ENCODE measurements at regions not wholly inside any gene's neighbourhood (a gene's known extent, or its start where the extent isn't known, plus 50 kb on each side); places are given as distances from the start of the nearest gene placed in this dataset.
"Not testable (repeated sequence)": the region's sequence is repeated elsewhere in the genome, so short reads cannot be mapped to it uniquely, and the experiment has no call there.

GRCh38 chr6:44722736-44723135, 335.2 kb downstream of the CDC5L start:
- no peak for DNase-seq

- no peak for DNase-seq
Observed at GRCh38 chr6:44723439-44724197, 336.1 kb downstream of the CDC5L start.

DNA sequence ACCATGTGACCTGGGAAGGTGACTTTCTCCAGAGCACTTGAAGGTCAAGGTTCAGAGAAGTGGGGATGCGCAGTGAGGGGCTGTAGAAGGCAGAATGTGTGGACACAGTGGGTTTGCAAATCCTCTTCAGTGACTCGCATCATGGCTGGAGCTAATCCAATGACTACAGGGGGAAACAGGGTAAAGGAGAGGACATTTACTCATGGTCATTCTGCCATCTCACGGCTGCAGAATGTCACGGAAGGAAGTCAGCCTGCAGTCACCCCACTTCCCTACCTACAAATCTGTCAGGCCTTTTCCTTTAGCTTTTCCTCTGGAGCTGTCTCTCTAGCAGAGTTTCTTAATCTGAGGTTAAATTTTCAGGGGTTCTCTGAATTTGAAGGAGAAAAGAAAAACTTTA, 337.6 kb downstream of the CDC5L start:
- peak; percentile 49 for DNase-seq

DNA sequence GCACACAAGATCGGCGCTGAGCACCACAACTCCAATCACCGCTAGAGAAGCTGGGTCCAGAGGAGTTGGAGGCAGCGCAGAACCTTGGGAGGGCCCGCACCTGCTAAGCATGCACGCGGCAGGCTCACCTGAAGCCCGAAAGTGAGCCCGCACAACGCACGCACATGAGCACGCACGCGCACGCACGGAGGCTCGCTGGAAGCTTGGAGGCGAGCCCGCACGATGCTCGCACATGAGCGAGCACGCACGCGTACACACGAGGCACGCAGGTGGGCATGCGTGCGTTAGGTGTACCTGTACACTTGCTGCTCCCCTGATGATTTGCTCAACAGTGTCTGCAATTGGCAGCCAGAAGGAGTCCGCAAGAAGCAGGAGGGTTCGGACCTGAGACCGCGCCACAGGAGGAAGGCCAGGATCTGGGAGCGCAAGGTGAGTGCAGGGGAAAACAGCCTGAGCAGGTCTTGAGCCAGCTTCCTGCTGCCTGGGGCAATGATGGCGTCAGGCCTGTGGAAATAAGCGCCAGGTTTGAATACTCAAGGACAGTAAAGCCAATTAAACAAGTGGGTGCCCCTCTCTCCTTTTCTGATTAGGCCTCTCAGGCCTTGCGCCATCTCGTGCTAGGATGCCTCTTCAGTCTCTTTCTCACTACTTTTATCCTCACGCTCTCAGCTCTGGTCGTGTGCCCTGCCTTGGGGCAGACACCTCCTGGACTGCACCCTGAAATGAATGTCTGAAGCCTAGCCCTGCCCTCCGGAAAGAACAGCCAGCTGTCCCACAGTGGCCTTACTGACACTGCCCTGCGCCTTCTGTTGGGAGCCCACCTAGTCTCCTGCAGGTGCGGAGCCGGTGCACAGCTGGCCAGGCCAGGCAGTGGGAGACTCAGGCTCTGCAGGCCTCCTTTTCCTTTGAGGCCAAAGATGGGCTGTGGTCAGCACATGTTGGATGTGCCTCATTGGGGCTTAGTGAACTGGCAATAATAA, 340.4 kb downstream of the CDC5L start:
- DNase-seq, result no peak

- DNase-seq, result peak; percentile 54
Observed at GRCh38 chr6:44730771-44731391, 343.4 kb downstream of the CDC5L start.

- no peak for DNase-seq
Observed at GRCh38 chr6:44731485-44732095, 344.1 kb downstream of the CDC5L start.

DNA sequence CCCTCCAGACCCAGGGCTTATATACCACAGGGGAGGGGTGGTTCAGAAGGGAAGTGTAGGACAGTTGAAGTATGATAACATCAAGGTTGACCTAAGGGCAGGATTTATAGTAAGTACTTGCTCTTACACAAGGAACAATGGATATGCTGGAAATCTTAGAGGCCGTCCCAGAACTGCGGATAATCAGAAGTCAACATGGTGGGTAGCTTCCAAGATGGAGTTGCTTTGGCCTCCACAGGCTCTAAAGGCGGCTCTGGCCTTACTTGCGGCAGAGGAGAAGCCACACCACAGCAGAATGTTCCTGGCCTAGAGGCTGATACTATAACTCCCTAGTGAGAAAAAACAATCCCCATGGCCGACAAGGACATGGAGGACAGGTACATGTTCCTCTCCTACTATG, 344.7 kb downstream of the CDC5L start:
- DNase-seq, result no peak

- no peak for DNase-seq
Observed at GRCh38 chr6:44733126-44733525, 345.6 kb downstream of the CDC5L start.

GRCh38 chr6:44733868-44734267, 346.4 kb downstream of the CDC5L start:
- DNase-seq, result no peak

GRCh38 chr6:44734886-44735629, 347.6 kb downstream of the CDC5L start:
- no peak for DNase-seq

DNA sequence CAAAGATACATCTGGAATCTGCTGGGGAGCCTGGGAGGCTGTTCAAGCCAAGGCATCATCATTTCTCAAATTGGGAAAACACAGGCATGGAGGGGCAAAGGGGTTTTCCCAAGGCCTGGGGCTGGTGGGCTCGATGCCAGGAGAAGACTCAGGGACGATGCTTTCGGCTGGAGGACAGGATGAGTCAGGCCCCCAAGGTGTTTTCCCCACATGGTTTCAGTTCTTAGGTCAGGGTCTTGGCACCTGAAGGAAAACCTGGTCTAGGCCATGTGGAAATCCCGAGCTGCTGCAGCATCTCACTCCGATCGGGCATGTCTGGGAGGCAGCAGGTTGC, 348.1 kb downstream of the CDC5L start:
- DNase-seq, result peak; percentile 53

- no peak for DNase-seq
Observed at GRCh38 chr6:44737341-44737740, 349.8 kb downstream of the CDC5L start.

DNA sequence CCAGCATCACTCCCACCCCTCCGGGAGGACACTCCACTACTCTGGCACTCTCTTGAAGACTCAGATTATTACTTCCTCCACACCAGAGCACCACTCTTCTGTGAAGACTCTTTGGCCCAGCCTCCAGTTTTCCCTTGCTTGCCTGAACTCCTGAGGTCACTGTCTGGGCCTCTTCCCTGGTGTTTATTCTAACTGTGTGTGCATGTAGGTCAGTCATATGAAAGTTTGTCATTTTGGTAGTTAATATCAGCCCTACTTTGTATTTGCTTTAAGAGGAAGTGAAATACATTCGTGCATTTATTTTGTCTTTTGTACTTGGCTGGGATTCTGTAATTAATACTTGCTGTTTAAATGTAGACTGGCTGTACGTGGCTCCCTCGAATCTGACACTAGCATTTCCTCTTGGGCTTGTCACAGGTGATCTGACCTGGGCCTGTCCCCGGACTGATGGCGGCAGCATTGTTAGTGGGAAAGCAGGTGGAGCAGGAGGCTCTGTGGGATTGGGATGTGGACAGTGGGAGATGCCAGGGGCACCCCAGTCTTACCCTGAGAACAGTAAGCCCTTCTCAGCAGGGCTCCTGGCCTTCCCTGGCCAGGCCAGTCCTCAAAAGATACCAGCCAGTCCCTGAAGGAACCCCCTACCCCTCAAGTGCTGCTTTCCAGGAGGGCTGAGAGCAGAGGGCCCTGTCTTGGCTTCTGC, 350.5 kb downstream of the CDC5L start:
- DNase-seq, result no peak

DNA sequence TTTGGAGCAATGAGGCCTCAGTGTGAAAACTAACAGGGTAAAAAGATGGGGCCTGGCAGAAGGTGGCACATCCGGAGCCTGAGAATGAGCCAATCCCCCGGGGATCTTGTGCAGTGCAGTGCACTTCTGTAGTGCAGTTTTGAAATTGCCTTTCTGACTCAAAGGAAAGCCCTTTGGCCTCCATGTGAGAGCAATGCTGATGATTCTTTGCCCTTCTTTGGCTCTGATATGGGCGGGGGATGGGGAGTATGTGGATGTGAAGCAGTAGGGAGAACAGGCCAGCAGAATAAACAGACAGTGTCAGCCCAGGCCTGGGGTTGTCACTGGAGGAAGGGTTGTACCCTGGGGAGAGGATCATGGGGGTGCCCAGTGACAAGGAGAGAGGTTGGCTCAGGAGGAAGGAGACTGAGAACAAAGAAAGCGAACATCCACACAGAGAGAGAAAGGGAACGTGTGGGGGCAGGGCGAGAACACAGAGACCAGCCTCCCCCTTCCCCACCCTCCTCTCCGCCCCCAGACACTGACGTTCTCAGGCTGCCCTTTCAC, 351.2 kb downstream of the CDC5L start:
- peak; percentile 84 for DNase-seq

- DNase-seq, result peak; percentile 58
Observed at GRCh38 chr6:44739181-44739580, 351.7 kb downstream of the CDC5L start.

DNA sequence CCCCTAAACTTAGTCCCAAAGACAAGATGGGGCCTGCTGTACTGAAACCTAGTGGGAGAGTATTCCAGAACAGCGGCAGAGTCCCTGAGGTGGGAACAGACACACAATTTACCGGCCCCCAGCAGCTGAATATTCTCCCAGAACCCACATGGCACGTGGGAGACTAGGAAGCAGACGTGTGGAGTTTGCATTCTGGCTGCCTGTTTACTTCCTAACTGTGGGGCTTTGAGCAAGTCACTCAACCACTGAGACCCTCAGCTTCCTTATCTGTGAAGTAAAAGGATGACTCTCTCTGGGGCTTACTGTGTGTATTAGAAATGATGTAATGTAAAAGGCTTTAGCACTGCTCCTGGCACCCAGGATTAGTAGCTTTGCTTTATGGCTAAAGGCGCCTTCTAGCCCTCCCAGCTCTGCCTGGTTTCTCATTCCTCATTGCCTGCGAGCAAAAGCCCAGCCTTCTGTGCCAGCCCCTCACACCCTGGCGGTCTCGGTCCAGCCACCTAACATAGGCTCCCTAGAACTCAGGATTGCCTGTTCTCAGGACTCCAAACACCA, 353.1 kb downstream of the CDC5L start:
- DNase-seq, result no peak

DNA sequence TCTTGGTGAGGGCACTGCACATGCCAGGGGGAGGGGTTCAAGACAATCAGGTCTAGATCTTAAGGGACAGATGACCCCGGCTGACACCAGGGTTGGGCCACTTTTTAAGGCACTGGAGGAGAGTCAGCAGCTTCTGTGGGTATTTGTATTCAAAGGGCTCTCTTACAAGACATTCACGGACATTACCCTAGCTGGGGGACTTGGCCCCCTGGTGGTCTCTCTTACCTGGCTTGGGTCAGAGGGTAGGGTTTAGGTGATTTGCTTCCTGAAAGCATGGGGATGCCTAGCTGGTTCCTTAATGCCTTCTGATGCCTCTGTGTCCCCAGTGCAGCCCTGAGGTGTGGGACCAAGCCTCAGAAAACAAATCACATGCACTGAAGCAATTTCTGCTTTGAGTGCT, 354.7 kb downstream of the CDC5L start:
- no peak for DNase-seq

DNA sequence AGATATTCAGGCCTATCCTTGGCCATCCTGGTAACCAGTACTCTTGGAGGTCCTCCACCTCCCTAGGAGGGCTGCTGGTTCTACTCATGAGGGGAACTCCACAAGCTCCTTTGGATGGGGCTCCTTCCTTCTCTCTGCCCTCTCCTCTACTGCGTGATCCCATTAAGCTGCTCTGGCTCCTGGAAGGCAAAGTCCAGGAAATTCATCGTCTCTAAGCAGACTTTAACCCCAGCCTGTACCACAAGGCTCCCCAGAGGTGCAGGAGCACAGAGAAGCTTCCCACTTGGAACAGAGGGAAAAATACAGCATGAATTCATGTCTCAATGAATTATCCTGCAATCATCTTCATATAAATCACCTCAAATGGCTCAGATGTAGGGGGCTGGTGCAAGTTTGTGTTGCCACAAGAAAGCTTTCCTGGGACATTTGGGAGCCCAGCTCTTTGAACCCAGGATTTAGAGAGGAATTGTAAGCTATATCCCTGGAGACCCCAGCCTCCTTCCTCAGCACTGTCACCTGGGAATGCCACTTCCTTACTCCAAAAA, 355.4 kb downstream of the CDC5L start:
- no peak for DNase-seq

DNA sequence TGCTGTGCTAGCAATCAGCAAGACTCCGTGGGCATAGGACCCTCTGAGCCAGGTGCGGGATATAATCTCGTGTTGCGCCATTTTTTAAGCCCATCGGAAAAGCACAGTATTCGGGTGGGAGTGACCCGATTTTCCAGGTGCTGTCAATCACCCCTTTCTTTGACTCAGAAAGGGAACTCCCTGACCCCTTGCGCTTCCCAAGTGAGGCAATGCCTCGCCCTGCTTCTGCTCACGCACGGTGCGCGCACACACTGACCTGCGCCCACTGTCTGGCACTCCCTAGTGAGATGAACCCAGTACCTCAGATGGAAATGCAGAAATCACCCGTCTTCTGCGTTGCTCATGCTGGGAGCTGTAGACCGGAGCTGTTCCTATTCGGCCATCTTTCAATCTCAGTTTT, 372.6 kb downstream of the CDC5L start:
- DNase-seq, result not testable (repeated sequence)

DNA sequence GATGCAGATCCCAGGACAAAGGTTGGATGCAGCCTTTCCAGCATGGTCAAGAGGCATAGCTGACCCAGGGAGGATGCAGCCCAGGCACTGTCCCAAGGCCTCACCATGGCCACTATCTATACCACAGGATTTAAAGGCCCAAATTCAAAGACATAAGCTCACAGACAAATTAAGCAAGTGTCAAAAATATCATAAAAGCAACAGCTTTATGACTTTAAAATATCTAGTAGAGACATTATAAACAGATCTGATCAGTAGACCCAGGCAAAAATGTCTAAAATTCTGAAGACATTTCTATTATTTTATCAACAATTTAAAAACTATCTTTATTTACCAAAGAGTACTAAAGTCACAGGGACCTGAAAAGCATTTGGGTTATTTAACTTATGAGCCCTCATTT, 373.5 kb downstream of the CDC5L start:
- no peak for DNase-seq

- DNase-seq, result no peak
Observed at GRCh38 chr6:44762496-44762895, 375.0 kb downstream of the CDC5L start.
